ENCODE measurements at regions not wholly inside any gene's neighbourhood (a gene's known extent, or its start where the extent isn't known, plus 50 kb on each side); places are given as distances from the start of the nearest gene placed in this dataset.

DNA sequence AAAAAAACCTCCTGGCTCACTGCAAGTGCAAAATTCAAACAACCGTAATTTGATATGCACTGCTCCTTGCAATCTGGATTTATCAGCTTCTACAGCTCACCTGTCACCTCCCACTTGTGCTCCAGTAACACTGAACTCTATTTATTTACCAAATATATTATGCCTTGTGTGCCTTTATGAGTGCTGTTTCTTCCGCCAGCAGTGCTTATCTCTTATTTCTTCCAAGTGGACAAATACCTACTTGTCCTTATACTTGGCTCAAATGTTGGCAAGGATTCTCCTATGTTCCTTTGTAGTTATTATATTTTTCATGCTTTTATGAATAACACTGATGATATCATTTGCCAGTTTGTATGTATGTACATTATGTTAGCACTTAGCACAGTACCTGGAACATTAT lies 145.7 kb upstream of the ARRDC3 start:
- no peak for TF ChIP-seq POLR2AphosphoS5 (IDR thresholded peaks at IDR 0.05; ENCODE audit: insufficient read depth, low read depth, low read length)
- no peak for TF ChIP-seq POLR2A (IDR thresholded peaks at IDR 0.05; ENCODE audit: low read depth, low read length)
- TF ChIP-seq, protein P1, sequence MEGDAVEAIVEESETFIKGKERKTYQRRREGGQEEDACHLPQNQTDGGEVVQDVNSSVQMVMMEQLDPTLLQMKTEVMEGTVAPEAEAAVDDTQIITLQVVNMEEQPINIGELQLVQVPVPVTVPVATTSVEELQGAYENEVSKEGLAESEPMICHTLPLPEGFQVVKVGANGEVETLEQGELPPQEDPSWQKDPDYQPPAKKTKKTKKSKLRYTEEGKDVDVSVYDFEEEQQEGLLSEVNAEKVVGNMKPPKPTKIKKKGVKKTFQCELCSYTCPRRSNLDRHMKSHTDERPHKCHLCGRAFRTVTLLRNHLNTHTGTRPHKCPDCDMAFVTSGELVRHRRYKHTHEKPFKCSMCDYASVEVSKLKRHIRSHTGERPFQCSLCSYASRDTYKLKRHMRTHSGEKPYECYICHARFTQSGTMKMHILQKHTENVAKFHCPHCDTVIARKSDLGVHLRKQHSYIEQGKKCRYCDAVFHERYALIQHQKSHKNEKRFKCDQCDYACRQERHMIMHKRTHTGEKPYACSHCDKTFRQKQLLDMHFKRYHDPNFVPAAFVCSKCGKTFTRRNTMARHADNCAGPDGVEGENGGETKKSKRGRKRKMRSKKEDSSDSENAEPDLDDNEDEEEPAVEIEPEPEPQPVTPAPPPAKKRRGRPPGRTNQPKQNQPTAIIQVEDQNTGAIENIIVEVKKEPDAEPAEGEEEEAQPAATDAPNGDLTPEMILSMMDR (IDR thresholded peaks at IDR 0.05; ENCODE audit: extremely low read depth in 1 of 2, insufficient read depth in 1 of 2, low read depth in 1 of 2, low read length in 2 of 2): no peak
- TF ChIP-seq MYC (IDR thresholded peaks at IDR 0.05; ENCODE audit: low read depth, low read length): no peak

All from endothelial cell of umbilical vein (primary cell).